OCI-LY1 (cell line): ENCODE measurements at regions not wholly inside any gene's neighbourhood (a gene's known extent, or its start where the extent isn't known, plus 50 kb on each side); places are given as distances from the start of the nearest gene placed in this dataset.

Source experiments
- H2AFZ ChIP-seq: fragments of 200-600 bp; sonication (generic), shearing (Covaris generic); 2 replicates; pipeline ENCODE4 v1.6.0; 2014; ENCODE audit warnings: antibody characterized with exemption, mild to moderate bottlenecking, low read length
- H3F3A ChIP-seq: fragments of 200-600 bp; sonication (generic), shearing (Covaris generic); 2 replicates; pipeline ENCODE4 v1.6.0; 2014; ENCODE audit warnings: mild to moderate bottlenecking, antibody characterized with exemption, low read length, moderate library complexity; ENCODE audit not compliant: insufficient read depth
- H3K27ac ChIP-seq: fragments of 200-600 bp; sonication (generic); 2 replicates; pipeline ENCODE4 v1.5.1; 2014; ENCODE audit warnings: low read length, mixed run types, mild to moderate bottlenecking, low read depth; ENCODE audit not compliant: poor library complexity, severe bottlenecking
- H3K27me3 ChIP-seq: fragments of 200-600 bp; sonication (generic); 2 replicates; pipeline ENCODE4 v1.6.0; 2014; ENCODE audit warnings: antibody characterized with exemption, mild to moderate bottlenecking, low read length, moderate library complexity; ENCODE audit not compliant: insufficient read depth
- H3K36me3 ChIP-seq: fragments of 200-600 bp; sonication (generic); 2 replicates; pipeline ENCODE4 v1.6.1; 2014; ENCODE audit warnings: mild to moderate bottlenecking, antibody characterized with exemption, low read length, moderate library complexity, mixed read lengths; ENCODE audit not compliant: insufficient read depth
- H3K4me1 ChIP-seq: fragments of 200-600 bp; sonication (generic); 2 replicates; pipeline ENCODE4 v1.5.1; 2014; ENCODE audit warnings: mild to moderate bottlenecking, low read length, moderate library complexity; ENCODE audit not compliant: insufficient read depth, severe bottlenecking
- H3K4me2 ChIP-seq: fragments of 200-600 bp; sonication (generic), shearing (Covaris generic); 2 replicates; pipeline ENCODE4 v1.6.1; 2014; ENCODE audit warnings: low read length
- H3K4me3 ChIP-seq: fragments of 200-600 bp; sonication (generic); 2 replicates; pipeline ENCODE4 v1.5.1; 2014; ENCODE audit warnings: low read length, low read depth, mild to moderate bottlenecking, mixed read lengths; ENCODE audit not compliant: poor library complexity, severe bottlenecking
- H3K79me2 ChIP-seq: fragments of 200-600 bp; shearing (Covaris generic); 2 replicates; pipeline ENCODE4 v1.6.1; 2016; ENCODE audit warnings: mixed run types, low read length, mixed read lengths; ENCODE audit not compliant: insufficient read depth
- H3K9ac ChIP-seq: fragments of 200-600 bp; sonication (generic), shearing (Covaris generic); 2 replicates; pipeline ENCODE4 v1.6.1; 2014; ENCODE audit warnings: mild to moderate bottlenecking, low read length, mixed read lengths
- H3K9me2 ChIP-seq: fragments of 200-600 bp; sonication (generic), shearing (Covaris generic); 2 replicates; pipeline ENCODE4 v1.6.1; 2014; ENCODE audit warnings: low read depth, mild to moderate bottlenecking, low read length, mixed read lengths
- H3K9me3 ChIP-seq: fragments of 200-600 bp; shearing (Covaris generic); 2 replicates; pipeline ENCODE4 v1.6.1; 2014; ENCODE audit warnings: low read length, mixed read lengths
- H4K20me1 ChIP-seq: fragments of 200-600 bp; sonication (generic), shearing (Covaris generic); 2 replicates; pipeline ENCODE4 v1.6.0; 2016; ENCODE audit warnings: mild to moderate bottlenecking, low read length; ENCODE audit not compliant: insufficient read depth
- EZH2 ChIP-seq: fragments of 200-600 bp; sonication (generic), shearing (Covaris generic); IDR thresholded peaks from 2 replicates; pipeline ENCODE4 v1.8.0; 2017; ENCODE audit warnings: borderline replicate concordance, mixed run types, mild to moderate bottlenecking, antibody characterized with exemption, low read length, moderate library complexity, mixed read lengths
- TF ChIP-seq, protein P1 (sequence below): fragments of 200-600 bp; sonication (generic), shearing (Covaris generic); IDR thresholded peaks from 2 replicates; pipeline ENCODE4 v1.5.1; 2017; ENCODE audit warnings: mild to moderate bottlenecking, antibody characterized with exemption, low read length, moderate library complexity, mixed read lengths

DNA sequence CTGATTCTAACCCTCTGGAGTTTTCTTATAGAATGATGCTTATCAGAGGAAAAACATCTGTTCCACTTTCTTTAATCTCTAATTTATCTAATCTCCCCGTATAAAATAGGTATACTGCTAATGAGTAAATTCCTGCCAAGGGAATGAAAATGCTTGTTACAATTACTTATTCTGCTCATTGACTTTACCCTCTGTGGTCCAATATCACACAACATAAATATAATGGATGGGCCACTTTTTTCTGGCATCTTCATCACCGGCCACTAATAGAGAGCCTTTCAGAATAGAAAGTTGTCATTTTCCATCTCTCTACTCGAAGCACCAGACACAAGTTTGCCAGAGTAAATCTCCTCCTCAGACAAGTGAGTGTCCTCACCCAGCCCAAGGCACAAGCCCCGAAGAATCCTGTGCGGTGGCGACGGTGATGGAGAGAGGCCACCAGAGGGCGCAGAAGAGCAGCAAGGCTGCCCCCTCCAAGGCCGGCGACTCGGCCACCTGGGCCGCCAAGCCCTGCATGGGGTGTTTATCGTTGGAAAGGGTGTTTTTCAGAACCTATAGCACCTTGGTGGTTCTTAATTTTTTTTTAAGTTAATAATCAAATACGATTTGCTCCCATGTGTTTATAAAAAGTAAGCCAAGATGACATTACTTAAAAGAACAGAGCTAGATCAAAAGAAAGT is 212.9 kb upstream of the ARID1B start:
- Histone ChIP-seq H4K20me1 (no peaks in the 10 kb centered on the region), H3K36me3 (no peaks in the 10 kb centered on the region; the same call in 1 of the 2 replicates), H3K79me2 (no peaks in the 10 kb centered on the region), H3K4me2 (peak overlapping the region; percentile 48), H3K9me3 (peaks cover 19% of the 10 kb centered on the region), H3K9ac (peak overlapping the region; percentile 17; the same call in 1 of the 2 replicates), H3F3A (no peaks in the 10 kb centered on the region), H3K27ac (peak overlapping the region; percentile 75), H3K9me2 (no peaks in the 10 kb centered on the region), H3K27me3 (peaks cover 11% of the 10 kb centered on the region; the same call in 1 of the 2 replicates), H3K4me1 (peaks cover 33% of the 10 kb centered on the region), H3K4me3 (peak overlapping the region; percentile 19), H2AFZ (no peak overlapping the region)
- no peak for TF ChIP-seq EZH2
- TF ChIP-seq, protein P1, sequence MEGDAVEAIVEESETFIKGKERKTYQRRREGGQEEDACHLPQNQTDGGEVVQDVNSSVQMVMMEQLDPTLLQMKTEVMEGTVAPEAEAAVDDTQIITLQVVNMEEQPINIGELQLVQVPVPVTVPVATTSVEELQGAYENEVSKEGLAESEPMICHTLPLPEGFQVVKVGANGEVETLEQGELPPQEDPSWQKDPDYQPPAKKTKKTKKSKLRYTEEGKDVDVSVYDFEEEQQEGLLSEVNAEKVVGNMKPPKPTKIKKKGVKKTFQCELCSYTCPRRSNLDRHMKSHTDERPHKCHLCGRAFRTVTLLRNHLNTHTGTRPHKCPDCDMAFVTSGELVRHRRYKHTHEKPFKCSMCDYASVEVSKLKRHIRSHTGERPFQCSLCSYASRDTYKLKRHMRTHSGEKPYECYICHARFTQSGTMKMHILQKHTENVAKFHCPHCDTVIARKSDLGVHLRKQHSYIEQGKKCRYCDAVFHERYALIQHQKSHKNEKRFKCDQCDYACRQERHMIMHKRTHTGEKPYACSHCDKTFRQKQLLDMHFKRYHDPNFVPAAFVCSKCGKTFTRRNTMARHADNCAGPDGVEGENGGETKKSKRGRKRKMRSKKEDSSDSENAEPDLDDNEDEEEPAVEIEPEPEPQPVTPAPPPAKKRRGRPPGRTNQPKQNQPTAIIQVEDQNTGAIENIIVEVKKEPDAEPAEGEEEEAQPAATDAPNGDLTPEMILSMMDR: peak; percentile 100

DNA sequence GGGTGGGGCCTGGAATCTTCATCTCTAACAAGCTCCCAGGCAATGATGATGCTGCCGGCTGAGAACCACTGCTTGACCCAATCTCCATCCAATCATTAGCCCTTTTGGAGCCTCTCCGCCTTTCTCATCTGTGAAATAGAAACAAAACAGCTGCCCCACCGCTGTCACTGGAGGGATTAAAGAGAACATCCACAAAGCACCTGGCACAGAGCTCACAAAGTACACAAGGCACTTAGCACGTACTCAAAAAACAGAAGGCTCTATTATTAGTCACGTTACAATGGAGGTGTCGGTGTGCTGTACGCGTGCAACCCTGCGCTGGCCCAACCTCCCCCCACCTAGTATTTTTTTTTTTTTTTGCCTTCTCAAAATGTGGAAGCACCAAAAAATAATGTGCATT is 213.5 kb upstream of the ARID1B start:
- no peaks in the 10 kb centered on the region for H4K20me1 ChIP-seq
- peaks cover 13% of the 10 kb centered on the region for H3K9me3 ChIP-seq
- peak overlapping the region; percentile 48 for H3K4me2 ChIP-seq
- H3K79me2 ChIP-seq: no peaks in the 10 kb centered on the region
- peak overlapping the region; percentile 19 for H3K4me3 ChIP-seq
- peak overlapping the region; percentile 17; the same call in 1 of the 2 replicates for H3K9ac ChIP-seq
- peak overlapping the region; percentile 75 for H3K27ac ChIP-seq
- peaks cover 5% of the 10 kb centered on the region; the same call in 1 of the 2 replicates for H3K27me3 ChIP-seq
- no peaks in the 10 kb centered on the region for H3F3A ChIP-seq
- no peak overlapping the region for H2AFZ ChIP-seq
- no peaks in the 10 kb centered on the region for H3K9me2 ChIP-seq
- peaks cover 33% of the 10 kb centered on the region for H3K4me1 ChIP-seq
- no peaks in the 10 kb centered on the region; the same call in 1 of the 2 replicates for H3K36me3 ChIP-seq
- TF ChIP-seq EZH2: no peak

DNA sequence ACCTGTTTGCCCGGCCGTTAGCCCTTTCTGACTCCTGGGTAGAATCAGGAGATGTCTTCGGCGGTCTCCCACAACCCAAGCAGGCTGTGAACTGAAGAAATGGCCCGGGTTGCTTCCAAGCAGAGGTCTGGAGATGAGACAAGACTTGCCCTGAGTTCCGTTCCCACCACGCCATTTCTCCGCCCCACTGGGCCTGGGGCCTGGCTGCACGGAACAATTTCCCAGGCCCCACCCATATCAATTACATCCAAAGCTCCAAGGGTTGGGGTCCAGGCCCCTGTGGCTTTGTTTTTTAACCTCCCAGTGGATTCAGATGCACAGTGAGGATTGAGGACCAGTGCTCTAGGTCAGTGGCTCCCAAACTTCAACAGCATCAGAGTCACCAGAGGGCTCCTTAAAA is 214.5 kb upstream of the ARID1B start:
- Histone ChIP-seq H3K4me1 (peaks cover 33% of the 10 kb centered on the region), H3K36me3 (no peaks in the 10 kb centered on the region; the same call in 1 of the 2 replicates), H3K4me2 (no peak overlapping the region), H3F3A (no peaks in the 10 kb centered on the region), H3K4me3 (no peak overlapping the region), H2AFZ (no peak overlapping the region), H3K9ac (no peak overlapping the region), H3K27ac (peak overlapping the region; percentile 75), H4K20me1 (no peaks in the 10 kb centered on the region), H3K9me3 (peaks cover 12% of the 10 kb centered on the region), H3K27me3 (no peaks in the 10 kb centered on the region; the same call in 1 of the 2 replicates), H3K9me2 (no peaks in the 10 kb centered on the region), H3K79me2 (no peaks in the 10 kb centered on the region)
- no peak for TF ChIP-seq EZH2
- TF ChIP-seq, protein P1: no peak
